LNCaP clone FGC (cell line): ENCODE measurements at regions not wholly inside any gene's neighbourhood (a gene's known extent, or its start where the extent isn't known, plus 50 kb on each side); places are given as distances from the start of the nearest gene placed in this dataset.

Source experiments
- DNase-seq: peaks from one replicate; pipeline ENCODE4 v3.0.0-alpha.2; 2011; ENCODE audit warnings: low read depth
- H3K4me3 ChIP-seq: 2 replicates; pipeline ENCODE4 v1.5.1; 2011; ENCODE audit warnings: mild to moderate bottlenecking, low read depth, low read length, control low read depth
- TF ChIP-seq, protein P1 (sequence below): IDR thresholded peaks from 2 replicates; pipeline ENCODE4 v1.5.1; 2012; ENCODE audit warnings: mild to moderate bottlenecking; ENCODE audit not compliant: control insufficient read depth, insufficient read depth; ENCODE audit errors: extremely low read depth

DNA sequence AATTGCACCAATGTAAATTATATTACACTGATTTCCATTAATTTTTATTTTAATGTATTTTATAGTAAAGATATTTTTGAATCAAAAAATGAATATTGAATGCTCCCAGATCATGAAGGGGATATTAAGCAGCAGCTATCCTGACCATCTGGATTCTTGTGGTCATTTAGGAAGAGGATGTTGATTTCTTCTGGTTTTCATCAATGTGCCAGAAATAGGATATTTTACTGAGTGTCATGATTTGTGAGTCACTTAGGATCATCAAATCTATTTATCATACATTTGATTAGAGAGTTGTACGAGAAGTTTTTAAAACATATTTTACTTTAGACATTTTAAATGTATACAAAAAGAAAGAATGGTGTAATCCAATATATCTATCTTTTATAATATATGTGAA lies 366.3 kb upstream of the CHRM2 start:
- DNase-seq = no peak
- TF ChIP-seq, protein P1, sequence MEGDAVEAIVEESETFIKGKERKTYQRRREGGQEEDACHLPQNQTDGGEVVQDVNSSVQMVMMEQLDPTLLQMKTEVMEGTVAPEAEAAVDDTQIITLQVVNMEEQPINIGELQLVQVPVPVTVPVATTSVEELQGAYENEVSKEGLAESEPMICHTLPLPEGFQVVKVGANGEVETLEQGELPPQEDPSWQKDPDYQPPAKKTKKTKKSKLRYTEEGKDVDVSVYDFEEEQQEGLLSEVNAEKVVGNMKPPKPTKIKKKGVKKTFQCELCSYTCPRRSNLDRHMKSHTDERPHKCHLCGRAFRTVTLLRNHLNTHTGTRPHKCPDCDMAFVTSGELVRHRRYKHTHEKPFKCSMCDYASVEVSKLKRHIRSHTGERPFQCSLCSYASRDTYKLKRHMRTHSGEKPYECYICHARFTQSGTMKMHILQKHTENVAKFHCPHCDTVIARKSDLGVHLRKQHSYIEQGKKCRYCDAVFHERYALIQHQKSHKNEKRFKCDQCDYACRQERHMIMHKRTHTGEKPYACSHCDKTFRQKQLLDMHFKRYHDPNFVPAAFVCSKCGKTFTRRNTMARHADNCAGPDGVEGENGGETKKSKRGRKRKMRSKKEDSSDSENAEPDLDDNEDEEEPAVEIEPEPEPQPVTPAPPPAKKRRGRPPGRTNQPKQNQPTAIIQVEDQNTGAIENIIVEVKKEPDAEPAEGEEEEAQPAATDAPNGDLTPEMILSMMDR = no peak
- H3K4me3 ChIP-seq = no peak overlapping the region

GRCh38 chr7:136501151-136501550 lies 367.3 kb upstream of the CHRM2 start:
- no peak for DNase-seq
- no peak overlapping the region for H3K4me3 ChIP-seq
- TF ChIP-seq, protein P1 = no peak

DNA sequence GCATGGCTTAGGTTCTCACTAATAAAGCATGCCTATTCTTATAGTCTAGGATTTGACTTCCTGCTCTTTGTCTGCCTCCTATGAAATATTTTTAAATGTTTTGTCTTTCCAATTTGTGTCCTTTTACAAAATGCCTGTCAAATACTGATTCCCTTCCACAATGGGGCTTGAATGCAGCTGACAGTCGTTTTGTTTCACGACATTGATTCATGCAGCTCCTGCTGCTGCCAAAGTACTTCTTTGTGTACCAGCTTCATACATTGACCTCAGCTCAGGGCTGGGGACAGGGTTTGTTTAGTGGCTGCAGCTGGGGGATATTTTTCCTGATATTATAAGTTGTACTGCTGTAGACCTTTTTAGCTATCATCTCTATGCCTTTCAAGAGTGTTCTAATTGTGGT lies 371.9 kb upstream of the CHRM2 start:
- H3K4me3 ChIP-seq = no peak overlapping the region
- TF ChIP-seq, protein P1 = no peak
- DNase-seq = no peak

DNA sequence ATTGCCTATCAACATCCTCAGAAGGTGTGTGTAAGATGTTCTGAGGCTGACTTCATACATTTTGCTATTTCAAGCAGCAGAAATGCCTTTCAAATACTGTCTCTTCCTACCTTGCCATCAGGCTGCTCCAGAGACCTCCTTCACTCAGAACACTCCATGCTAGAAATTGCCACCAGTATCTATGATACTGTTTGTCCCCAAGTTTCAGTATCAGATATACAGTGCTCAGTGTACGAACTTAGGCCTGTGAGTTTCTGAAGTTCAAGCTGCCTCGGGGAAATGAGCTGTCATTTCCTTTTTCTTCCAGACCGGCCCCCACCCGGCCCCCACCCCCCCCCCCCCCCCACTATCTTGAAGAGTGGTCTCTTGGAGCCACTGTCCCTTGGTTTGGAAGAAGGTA lies 373.4 kb upstream of the CHRM2 start:
- TF ChIP-seq, protein P1 = no peak
- no peak for DNase-seq
- H3K4me3 ChIP-seq = no peak overlapping the region

DNA sequence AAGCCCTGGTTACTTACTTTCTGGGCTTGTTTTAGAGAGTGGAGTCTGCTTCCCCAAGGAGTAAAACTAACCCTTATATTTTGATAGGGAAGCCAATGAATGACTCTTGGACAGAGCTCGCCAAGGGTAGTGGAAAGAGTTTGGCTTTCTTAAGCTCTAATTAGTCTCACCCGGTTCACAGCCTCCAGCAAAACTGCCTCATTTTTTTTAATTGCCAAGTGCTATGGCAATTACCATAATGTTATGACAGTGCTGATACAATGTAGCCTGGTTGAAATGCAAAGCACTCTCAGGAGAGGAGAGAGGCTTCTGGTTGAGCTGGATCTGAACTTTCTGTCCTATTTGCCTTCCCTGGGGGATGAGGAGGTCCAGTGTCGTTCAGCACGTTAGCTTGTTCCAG lies 376.1 kb upstream of the CHRM2 start:
- TF ChIP-seq, protein P1 = no peak
- DNase-seq = no peak
- no peak overlapping the region for H3K4me3 ChIP-seq

GRCh38 chr7:136489808-136490207 lies 378.6 kb upstream of the CHRM2 start:
- DNase-seq = no peak
- TF ChIP-seq, protein P1 = no peak
- H3K4me3 ChIP-seq = no peak overlapping the region

- DNase-seq = no peak
- TF ChIP-seq, protein P1 = no peak
These were observed 387.6 kb upstream of the CHRM2 start for GRCh38 chr7:136480901-136481300.

More at GRCh38 chr7:136480901-136481300, 387.6 kb upstream of the CHRM2 start:
- H3K4me3 ChIP-seq = no peak overlapping the region
